ELR (cell line): ENCODE measurements at regions not wholly inside any gene's neighbourhood (a gene's known extent, or its start where the extent isn't known, plus 50 kb on each side); places are given as distances from the start of the nearest gene placed in this dataset.

ENCODE experiments used
- DNase-seq: peaks from one replicate; pipeline ENCODE4 v3.0.0-alpha.2; 2015; ENCODE audit warnings: low read depth

GRCh38 chr13:63107179-63107943, 1691.7 kb upstream of the PCDH20 start:
- DNase-seq: peak; percentile 40

- DNase-seq: no peak
These were observed 1679.1 kb upstream of the PCDH20 start for GRCh38 chr13:63094717-63095116.

GRCh38 chr13:63093907-63094469, 1678.3 kb upstream of the PCDH20 start:
- DNase-seq: no peak

- DNase-seq: peak; percentile 6
These were observed 1676.8 kb upstream of the PCDH20 start for GRCh38 chr13:63092456-63092855.

- DNase-seq: no peak
These were observed 1674.9 kb upstream of the PCDH20 start for GRCh38 chr13:63090524-63090923.

GRCh38 chr13:63088226-63088625, 1672.6 kb upstream of the PCDH20 start:
- no peak for DNase-seq

GRCh38 chr13:63086286-63086685, 1670.6 kb upstream of the PCDH20 start:
- no peak for DNase-seq

GRCh38 chr13:63085851-63086250, 1670.2 kb upstream of the PCDH20 start:
- DNase-seq: no peak

GRCh38 chr13:63081400-63082014, 1665.9 kb upstream of the PCDH20 start:
- DNase-seq: no peak

- no peak for DNase-seq
These were observed 1659.5 kb upstream of the PCDH20 start for GRCh38 chr13:63075126-63075525.

- DNase-seq: no peak
These were observed 1634.6 kb upstream of the PCDH20 start for GRCh38 chr13:63050287-63050686.

GRCh38 chr13:63048653-63049052, 1633.0 kb upstream of the PCDH20 start:
- peak; percentile 27 for DNase-seq

- DNase-seq: no peak
These were observed 1629.1 kb upstream of the PCDH20 start for GRCh38 chr13:63044589-63045313.

GRCh38 chr13:63042686-63043085, 1627.0 kb upstream of the PCDH20 start:
- DNase-seq: no peak

- DNase-seq: peak; percentile 56
These were observed 1626.2 kb upstream of the PCDH20 start for GRCh38 chr13:63041640-63042414.

- DNase-seq: no peak
These were observed 1610.7 kb upstream of the PCDH20 start for GRCh38 chr13:63026285-63026797.

- DNase-seq: no peak
These were observed 1610.1 kb upstream of the PCDH20 start for GRCh38 chr13:63025741-63026140.

- DNase-seq: no peak
These were observed 1608.8 kb upstream of the PCDH20 start for GRCh38 chr13:63024458-63024857.

- no peak for DNase-seq
These were observed 1596.3 kb upstream of the PCDH20 start for GRCh38 chr13:63011996-63012395.

- no peak for DNase-seq
These were observed 1594.5 kb upstream of the PCDH20 start for GRCh38 chr13:63010072-63010658.

- DNase-seq: no peak
These were observed 1590.0 kb upstream of the PCDH20 start for GRCh38 chr13:63005625-63006024.
